ENCODE measurements at regions not wholly inside any gene's neighbourhood (a gene's known extent, or its start where the extent isn't known, plus 50 kb on each side); places are given as distances from the start of the nearest gene placed in this dataset.

GRCh38 chr4:44120646-44121045 lies 328.0 kb downstream of the KCTD8 start:
- DNase-seq (ENCODE audit: low spot score) = no peak

- DNase-seq (ENCODE audit: low spot score) = no peak
These were observed 327.4 kb downstream of the KCTD8 start for GRCh38 chr4:44121210-44121609.
